CD14-positive monocyte (primary cell): ENCODE measurements at regions not wholly inside any gene's neighbourhood (a gene's known extent, or its start where the extent isn't known, plus 50 kb on each side); places are given as distances from the start of the nearest gene placed in this dataset.

Source experiments
- DNase-seq, 3 donors: peaks; one replicate each; pipeline ENCODE4 v3.0.0-alpha.2; 2011 to 2022
- H2AFZ ChIP-seq: 2 replicates; pipeline ENCODE4 v1.6.0; 2012; ENCODE audit warnings: mild to moderate bottlenecking, low read depth, low read length, inconsistent platforms; ENCODE audit not compliant: insufficient read depth, poor library complexity, severe bottlenecking
- H3K27ac ChIP-seq, 2 donors: 1 replicate in 1 of 2; 2 replicates in 1 of 2; pipeline ENCODE4 v1.5.1; 2012 to 2013; ENCODE audit warnings: low read length in 2 of 2, control low read depth in 1 of 2, inconsistent platforms in 1 of 2, low read depth in 1 of 2, mild to moderate bottlenecking in 1 of 2
- H3K27me3 ChIP-seq, 2 donors: one replicate each; pipeline versions ENCODE4 v1.6.0 to v1.6.1; 2011 to 2013; ENCODE audit warnings: low read length in 2 of 2; ENCODE audit not compliant: control insufficient read depth in 2 of 2, insufficient read depth in 2 of 2
- H3K36me3 ChIP-seq, 2 donors: replicated peaks in 1 of 2; 1 replicate in 1 of 2; 2 replicates in 1 of 2; pipeline versions ENCODE4 v1.5.1 to v1.6.1; 2012 to 2013; ENCODE audit warnings: low read length in 2 of 2, control low read depth in 1 of 2, inconsistent platforms in 1 of 2, mild to moderate bottlenecking in 1 of 2; ENCODE audit not compliant: insufficient read depth in 2 of 2, control insufficient read depth in 1 of 2
- H3K4me1 ChIP-seq, 2 donors: 1 replicate in 1 of 2; 2 replicates in 1 of 2; pipeline versions ENCODE4 v1.5.1 to v1.6.1; 2012 to 2013; ENCODE audit warnings: low read length in 2 of 2, control low read depth in 1 of 2, inconsistent platforms in 1 of 2, mild to moderate bottlenecking in 1 of 2, moderate library complexity in 1 of 2; ENCODE audit not compliant: insufficient read depth in 2 of 2, control insufficient read depth in 1 of 2
- H3K4me2 ChIP-seq: replicated peaks from 2 replicates; pipeline ENCODE3; 2012; ENCODE audit warnings: low read length, moderate library complexity, mild to moderate bottlenecking; ENCODE audit not compliant: poor library complexity, severe bottlenecking; ENCODE audit errors: extremely low read depth
- H3K4me3 ChIP-seq, 3 experiments: fragments of 200-600 bp in 1 of 3; sonication (generic) in 1 of 3; replicated peaks in 1 of 3; 1 replicate in 2 of 3; 2 replicates in 1 of 3; pipeline ENCODE4 v1.5.1; 2011 to 2013; ENCODE audit warnings: low read length in 3 of 3, mild to moderate bottlenecking in 3 of 3, control low read depth in 2 of 3, low read depth in 2 of 3, inconsistent platforms in 1 of 3, moderate library complexity in 1 of 3
- H3K79me2 ChIP-seq: 2 replicates; pipeline ENCODE4 v1.6.0; 2012; ENCODE audit warnings: mild to moderate bottlenecking, control low read depth, inconsistent platforms, low read length, moderate library complexity; ENCODE audit not compliant: insufficient read depth
- H3K9ac ChIP-seq: 2 replicates; pipeline ENCODE4 v1.6.0; 2017; ENCODE audit warnings: low read length, mild to moderate bottlenecking; ENCODE audit not compliant: insufficient read depth, poor library complexity, severe bottlenecking
- H3K9me3 ChIP-seq, 2 donors: replicated peaks in 1 of 2; 1 replicate in 1 of 2; 2 replicates in 1 of 2; pipeline versions ENCODE4 v1.5.1 to v1.6.1; 2012 to 2013; ENCODE audit warnings: low read length in 2 of 2, control low read depth in 1 of 2; ENCODE audit not compliant: control insufficient read depth in 1 of 2, insufficient read depth in 1 of 2
- H4K20me1 ChIP-seq: 2 replicates; pipeline ENCODE4 v1.6.0; 2012; ENCODE audit warnings: mild to moderate bottlenecking, low read length, control low read depth, moderate library complexity; ENCODE audit not compliant: insufficient read depth
- H3K27ac Mint-ChIP-seq, 7 donors: one replicate each; pipeline ENCODE4 v1.8.0; 2020; ENCODE audit warnings: mild to moderate bottlenecking in 7 of 7, mixed read lengths in 7 of 7, moderate library complexity in 6 of 7, inconsistent platforms in 2 of 7
- H3K27me3 Mint-ChIP-seq, 3 donors: one replicate each; pipeline ENCODE4 v1.8.0; 2021 to 2022; ENCODE audit warnings: low read depth in 3 of 3, mild to moderate bottlenecking in 3 of 3, mixed read lengths in 3 of 3, moderate library complexity in 3 of 3, inconsistent platforms in 1 of 3
- H3K36me3 Mint-ChIP-seq, 2 donors: one replicate each; pipeline ENCODE4 v1.8.0; 2020; ENCODE audit warnings: mixed read lengths in 2 of 2, inconsistent platforms in 1 of 2, mild to moderate bottlenecking in 1 of 2
- H3K4me1 Mint-ChIP-seq: one replicate; pipeline ENCODE4 v1.8.0; 2020; ENCODE audit warnings: mild to moderate bottlenecking, mixed read lengths
- H3K4me3 Mint-ChIP-seq, 2 donors: one replicate each; pipeline ENCODE4 v1.8.0; 2020; ENCODE audit warnings: mild to moderate bottlenecking in 2 of 2, mixed read lengths in 2 of 2, moderate library complexity in 1 of 2
- H3K9me3 Mint-ChIP-seq, 7 donors: one replicate each; pipeline ENCODE4 v1.8.0; 2020 to 2022; ENCODE audit warnings: mixed read lengths in 7 of 7, mild to moderate bottlenecking in 6 of 7, moderate library complexity in 6 of 7, inconsistent platforms in 2 of 7
- CTCF ChIP-seq: fragments of 200-600 bp; IDR thresholded peaks from one replicate; pipeline ENCODE4 v1.8.0; 2022; ENCODE audit warnings: antibody characterized with exemption, mild to moderate bottlenecking
- WGBS: methylation state at CpG from one replicate; pipeline ENCODE4 v1.1.5; 2013; ENCODE audit warnings: missing lambda C conversion rate; ENCODE audit not compliant: insufficient coverage; 5-methylcytosine and 5-hydroxymethylcytosine counted together
- intact Hi-C, 2 donors: fragments of 100-400 bp; cut with micrococcal nuclease; formaldehyde crosslinking; loops; one replicate each; pipeline versions ENCODE4 v1.15.0 to v1.15.1; 2023

GRCh38 chr12:75606956-75607355, 95.5 kb upstream of the KRR1 start:
- Histone ChIP-seq H4K20me1 (no peaks in the 10 kb centered on the region), H2AFZ (no peak overlapping the region), H3K4me3 (no peak overlapping the region), H3K4me1 (no peaks in the 10 kb centered on the region), H3K27ac (no peak overlapping the region), H3K9ac (no peak overlapping the region), H3K36me3 (no peaks in the 10 kb centered on the region), H3K4me2 (no peak overlapping the region), H3K27me3 (no peaks in the 10 kb centered on the region), H3K9me3 (peaks cover 0 to 4% of the 10 kb centered on the region in 2 donors), H3K79me2 (no peaks in the 10 kb centered on the region)
- TF ChIP-seq CTCF = no peak
- Mint-ChIP-seq H3K27me3 (peaks cover 0 to 8% (median 0%) of the 10 kb centered on the region in 3 donors), H3K36me3 (no peaks in the 10 kb centered on the region), H3K27ac (no peak overlapping the region), H3K9me3 (peaks cover 0 to 3% (median 0%) of the 10 kb centered on the region in 7 donors), H3K4me3 (no peak overlapping the region), H3K4me1 (no peaks in the 10 kb centered on the region)
- DNase-seq = no peak
- intact Hi-C loops = no loop called here
- WGBS = no CpG with 5 or more reads among the region's 3 CpGs

- WGBS = 100% methylated on average over 2 of the region's 2 CpGs
These were observed 94.7 kb upstream of the KRR1 start for GRCh38 chr12:75606151-75606550.

More at GRCh38 chr12:75606151-75606550, 94.7 kb upstream of the KRR1 start:
- H2AFZ ChIP-seq = no peak overlapping the region
- H3K9ac ChIP-seq = no peak overlapping the region
- intact Hi-C loops = no loop called here
- TF ChIP-seq CTCF = no peak
- no peaks in the 10 kb centered on the region for H3K79me2 ChIP-seq
- H3K9me3 ChIP-seq = peaks cover 0 to 4% of the 10 kb centered on the region in 2 donors
- H3K27ac ChIP-seq = no peak overlapping the region
- no peaks in the 10 kb centered on the region for H3K36me3 Mint-ChIP-seq
- no peaks in the 10 kb centered on the region for H3K4me1 ChIP-seq
- H3K4me3 ChIP-seq = no peak overlapping the region
- H3K4me3 Mint-ChIP-seq = no peak overlapping the region
- H3K4me1 Mint-ChIP-seq = no peaks in the 10 kb centered on the region
- H3K27me3 ChIP-seq = no peaks in the 10 kb centered on the region
- peaks cover 0 to 3% (median 0%) of the 10 kb centered on the region in 7 donors for H3K9me3 Mint-ChIP-seq
- H3K36me3 ChIP-seq = no peaks in the 10 kb centered on the region
- peaks cover 0 to 8% (median 0%) of the 10 kb centered on the region in 3 donors for H3K27me3 Mint-ChIP-seq
- no peak overlapping the region for H3K27ac Mint-ChIP-seq
- DNase-seq = no peak
- H4K20me1 ChIP-seq = no peaks in the 10 kb centered on the region
- H3K4me2 ChIP-seq = no peak overlapping the region
